Ascending aorta (tissue), 2 donors: ENCODE measurements at regions not wholly inside any gene's neighbourhood (a gene's known extent, or its start where the extent isn't known, plus 50 kb on each side); places are given as distances from the start of the nearest gene placed in this dataset.

Source experiments
- DNase-seq, 2 donors: peaks; one replicate each; pipeline ENCODE4 v3.0.0-alpha.2; 2019; ENCODE audit warnings: low spot score in 2 of 2
- H3K27ac ChIP-seq, 2 donors: fragments of 200-600 bp; sonication (generic); one replicate each; pipeline ENCODE4 v1.5.1; 2016 to 2017; ENCODE audit warnings: mild to moderate bottlenecking in 1 of 2
- H3K27me3 ChIP-seq: fragments of 200-600 bp; sonication (generic); one replicate; pipeline ENCODE4 v1.5.1; 2017
- H3K36me3 ChIP-seq, 2 donors: fragments of 200-600 bp; sonication (generic); one replicate each; pipeline ENCODE4 v1.5.1; 2016
- H3K4me1 ChIP-seq, 2 donors: fragments of 200-600 bp; sonication (generic); one replicate each; pipeline ENCODE4 v1.5.1; 2016 to 2017; ENCODE audit warnings: mild to moderate bottlenecking in 1 of 2
- H3K4me3 ChIP-seq, 2 donors: fragments of 200-600 bp; sonication (generic); one replicate each; pipeline ENCODE4 v1.5.1; 2016 to 2017; ENCODE audit warnings: mild to moderate bottlenecking in 1 of 2
- H3K9me3 ChIP-seq, 2 donors: fragments of 200-600 bp; sonication (generic); one replicate each; pipeline ENCODE4 v1.5.1; 2016
- intact Hi-C: fragments of 100-400 bp; cut with DNase I; formaldehyde crosslinking; loops from one replicate; pipeline ENCODE4 v1.15.1; 2023
- TF ChIP-seq, protein P1 (sequence below), 3 experiments: fragments of 200-600 bp in 2 of 3; fragments of 450-650 bp in 1 of 3; sonication (generic) in 2 of 3; IDR thresholded peaks; one replicate each; pipeline ENCODE4 v1.5.1; 2016 to 2019; ENCODE audit warnings: antibody characterized with exemption in 3 of 3, mild to moderate bottlenecking in 1 of 3, moderate library complexity in 1 of 3

DNA sequence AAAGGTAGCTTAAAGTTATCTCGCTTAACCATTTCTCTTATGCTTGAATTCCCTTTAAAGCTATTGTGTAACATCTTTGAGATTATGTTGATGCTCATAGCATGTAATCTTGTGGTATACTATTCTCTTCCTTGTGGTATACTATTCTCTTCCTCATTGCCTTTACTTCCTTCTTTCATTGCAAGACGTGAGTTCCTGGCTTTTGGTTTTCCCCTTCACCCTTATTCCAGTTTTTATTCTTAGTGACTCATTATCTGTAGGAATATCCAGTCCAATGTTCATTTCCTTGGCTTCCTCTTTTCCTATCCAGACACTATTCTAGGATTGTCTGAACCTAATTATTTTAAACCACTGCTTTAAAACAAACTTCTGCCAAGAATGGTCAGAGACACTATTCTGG, 564.0 kb downstream of the CCER1 start:
- TF ChIP-seq, protein P1, sequence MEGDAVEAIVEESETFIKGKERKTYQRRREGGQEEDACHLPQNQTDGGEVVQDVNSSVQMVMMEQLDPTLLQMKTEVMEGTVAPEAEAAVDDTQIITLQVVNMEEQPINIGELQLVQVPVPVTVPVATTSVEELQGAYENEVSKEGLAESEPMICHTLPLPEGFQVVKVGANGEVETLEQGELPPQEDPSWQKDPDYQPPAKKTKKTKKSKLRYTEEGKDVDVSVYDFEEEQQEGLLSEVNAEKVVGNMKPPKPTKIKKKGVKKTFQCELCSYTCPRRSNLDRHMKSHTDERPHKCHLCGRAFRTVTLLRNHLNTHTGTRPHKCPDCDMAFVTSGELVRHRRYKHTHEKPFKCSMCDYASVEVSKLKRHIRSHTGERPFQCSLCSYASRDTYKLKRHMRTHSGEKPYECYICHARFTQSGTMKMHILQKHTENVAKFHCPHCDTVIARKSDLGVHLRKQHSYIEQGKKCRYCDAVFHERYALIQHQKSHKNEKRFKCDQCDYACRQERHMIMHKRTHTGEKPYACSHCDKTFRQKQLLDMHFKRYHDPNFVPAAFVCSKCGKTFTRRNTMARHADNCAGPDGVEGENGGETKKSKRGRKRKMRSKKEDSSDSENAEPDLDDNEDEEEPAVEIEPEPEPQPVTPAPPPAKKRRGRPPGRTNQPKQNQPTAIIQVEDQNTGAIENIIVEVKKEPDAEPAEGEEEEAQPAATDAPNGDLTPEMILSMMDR (IDR thresholded peaks at IDR 0.05), result no peak
- no peak for DNase-seq
- Histone ChIP-seq H3K4me3 (no peak overlapping the region), H3K36me3 (no peaks in the 10 kb centered on the region), H3K27ac (no peak overlapping the region), H3K4me1 (no peaks in the 10 kb centered on the region), H3K27me3 (no peaks in the 10 kb centered on the region), H3K9me3 (peaks cover 5 to 10% of the 10 kb centered on the region in 2 donors)
- intact Hi-C loops, result no loop called here

DNA sequence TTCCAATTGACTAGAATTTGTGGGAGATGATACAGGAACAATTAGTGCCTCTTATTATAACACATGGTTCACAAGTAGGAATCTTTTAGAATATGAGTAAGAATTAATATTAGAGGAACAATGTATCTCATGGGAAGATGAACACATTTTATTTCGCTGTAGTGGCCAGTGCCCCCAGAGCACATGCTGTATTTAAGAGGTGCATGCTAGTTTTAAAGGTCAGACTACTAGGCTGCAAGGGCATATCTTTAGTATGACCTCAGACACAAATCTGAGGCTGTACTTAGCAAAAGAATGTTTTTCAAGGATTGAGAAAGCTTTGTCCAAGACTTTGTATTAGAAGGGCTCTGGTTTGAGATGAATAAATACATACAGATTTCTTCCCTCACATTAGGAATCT, 586.9 kb downstream of the CCER1 start:
- H3K27ac ChIP-seq, result no peak overlapping the region
- H3K27me3 ChIP-seq, result no peaks in the 10 kb centered on the region
- no peaks in the 10 kb centered on the region for H3K9me3 ChIP-seq
- DNase-seq, result no peak
- TF ChIP-seq, protein P1 (IDR thresholded peaks at IDR 0.05), result no peak
- intact Hi-C loops, result no loop called here
- H3K4me3 ChIP-seq, result no peak overlapping the region
- H3K4me1 ChIP-seq, result no peaks in the 10 kb centered on the region
- H3K36me3 ChIP-seq, result no peaks in the 10 kb centered on the region

DNA sequence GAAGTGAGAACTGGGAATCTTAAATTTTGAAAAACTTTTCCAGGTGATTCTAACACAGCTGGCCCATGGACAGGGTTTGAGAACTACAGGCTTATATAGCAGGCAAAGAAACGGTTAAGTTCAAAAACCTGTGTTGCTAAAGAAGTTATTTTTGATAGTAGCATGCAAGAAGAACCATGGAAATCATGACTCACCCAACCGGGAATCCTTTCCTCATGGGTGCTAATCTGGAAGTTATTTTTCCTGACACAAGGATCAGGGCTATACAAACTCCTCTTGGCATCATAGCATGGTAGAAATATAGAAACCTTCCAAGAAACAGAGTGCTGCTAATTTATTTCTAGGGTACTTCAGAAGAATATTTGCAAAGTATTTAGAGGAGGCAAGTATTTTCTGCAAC, 588.7 kb downstream of the CCER1 start:
- H3K27me3 ChIP-seq, result no peaks in the 10 kb centered on the region
- DNase-seq, result no peak
- H3K9me3 ChIP-seq, result no peaks in the 10 kb centered on the region
- intact Hi-C loops, result no loop called here
- H3K27ac ChIP-seq, result no peak overlapping the region
- no peaks in the 10 kb centered on the region for H3K36me3 ChIP-seq
- no peak overlapping the region for H3K4me3 ChIP-seq
- TF ChIP-seq, protein P1 (IDR thresholded peaks at IDR 0.05), result no peak
- no peaks in the 10 kb centered on the region for H3K4me1 ChIP-seq

DNA sequence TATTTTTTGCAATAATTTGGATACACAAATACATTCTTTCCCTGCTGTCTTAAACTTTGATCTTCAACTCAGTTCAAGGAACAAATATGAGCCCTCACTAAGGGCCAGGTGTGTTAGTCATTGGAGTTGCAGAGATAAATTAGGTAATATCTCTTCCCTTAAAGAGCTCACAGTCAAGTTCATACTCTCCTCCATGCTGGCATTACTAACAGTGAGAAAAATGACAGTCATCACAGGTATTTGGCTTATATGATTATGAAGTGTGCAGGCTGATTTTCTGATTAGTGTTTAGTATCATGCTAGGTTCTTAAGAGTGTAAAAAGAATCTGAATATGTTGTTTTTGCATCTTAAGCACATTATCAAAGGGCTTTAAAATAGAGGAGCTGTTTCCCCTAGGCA, 594.7 kb downstream of the CCER1 start:
- intact Hi-C loops, result no loop called here
- no peak for DNase-seq
- Histone ChIP-seq H3K4me3 (no peak overlapping the region), H3K27ac (no peak overlapping the region), H3K27me3 (no peaks in the 10 kb centered on the region), H3K4me1 (no peaks in the 10 kb centered on the region), H3K36me3 (no peaks in the 10 kb centered on the region), H3K9me3 (no peaks in the 10 kb centered on the region)
- TF ChIP-seq, protein P1 (IDR thresholded peaks at IDR 0.05), result no peak

DNA sequence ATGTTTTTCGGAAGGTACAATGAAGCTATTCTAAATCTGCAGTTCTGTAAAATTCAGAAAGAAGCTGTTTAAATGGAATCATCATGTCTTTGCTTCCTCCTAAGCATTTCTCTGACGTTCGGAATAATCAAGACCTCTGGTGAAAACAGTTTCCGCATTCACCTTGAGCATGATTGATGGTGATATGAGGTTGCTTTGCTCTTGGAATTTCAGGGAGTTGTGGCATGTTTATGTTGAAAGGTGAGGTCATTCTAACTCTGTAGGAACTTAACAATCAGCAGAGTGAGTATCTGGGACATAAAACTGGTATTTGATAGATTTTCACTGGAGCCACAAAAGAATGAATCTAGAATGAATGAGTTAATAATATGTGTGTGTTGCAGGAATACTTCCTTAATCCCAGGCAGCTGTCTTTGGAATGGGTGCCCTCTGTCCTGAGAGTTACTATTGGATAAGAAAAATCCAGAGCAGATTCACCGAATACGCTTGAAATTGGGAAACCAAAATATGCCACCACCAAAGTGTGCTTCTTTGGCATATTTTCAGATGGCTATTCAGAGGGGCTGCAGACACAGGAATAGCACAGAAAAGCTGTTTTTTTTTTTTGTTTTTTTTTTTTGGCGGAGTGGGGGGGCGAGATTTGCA, 599.1 kb downstream of the CCER1 start:
- no peaks in the 10 kb centered on the region for H3K27me3 ChIP-seq
- intact Hi-C loops, result no loop called here
- TF ChIP-seq, protein P1 (IDR thresholded peaks at IDR 0.05), result no peak
- H3K4me3 ChIP-seq, result no peak overlapping the region
- H3K27ac ChIP-seq, result no peak overlapping the region
- DNase-seq, result no peak
- no peaks in the 10 kb centered on the region for H3K36me3 ChIP-seq
- no peaks in the 10 kb centered on the region for H3K4me1 ChIP-seq
- H3K9me3 ChIP-seq, result no peaks in the 10 kb centered on the region

DNA sequence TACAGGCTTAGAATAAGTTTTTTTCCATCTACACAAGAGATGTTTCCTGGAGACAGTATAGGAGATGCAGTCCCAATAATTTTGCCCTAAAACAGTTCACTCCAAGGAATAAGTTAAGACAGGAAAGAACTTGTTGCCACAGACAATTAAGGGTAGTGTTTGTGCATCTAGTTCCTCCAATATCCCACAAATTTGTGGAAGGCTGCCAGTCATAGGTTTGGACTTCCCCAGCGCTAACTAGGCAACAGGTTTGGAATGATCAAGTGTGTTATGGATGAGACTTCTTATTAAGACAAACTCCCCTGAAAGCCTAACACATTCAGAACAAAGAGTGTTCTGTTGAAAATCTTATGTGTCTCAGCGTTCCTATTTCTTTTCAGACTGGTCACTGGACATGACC, 611.0 kb downstream of the CCER1 start:
- no peaks in the 10 kb centered on the region for H3K9me3 ChIP-seq
- DNase-seq, result no peak
- H3K27ac ChIP-seq, result no peak overlapping the region
- no peaks in the 10 kb centered on the region for H3K27me3 ChIP-seq
- H3K4me3 ChIP-seq, result no peak overlapping the region
- intact Hi-C loops, result no loop called here
- no peaks in the 10 kb centered on the region for H3K36me3 ChIP-seq
- no peaks in the 10 kb centered on the region for H3K4me1 ChIP-seq
- TF ChIP-seq, protein P1 (IDR thresholded peaks at IDR 0.05), result no peak
